ENCODE measurements at regions not wholly inside any gene's neighbourhood (a gene's known extent, or its start where the extent isn't known, plus 50 kb on each side); places are given as distances from the start of the nearest gene placed in this dataset.

- H3K27ac ChIP-seq = no peak overlapping the region
- no peak for TF ChIP-seq POLR2AphosphoS5 (IDR thresholded peaks at IDR 0.05)
- TF ChIP-seq CTCF (IDR thresholded peaks at IDR 0.05) = no peak
- TF ChIP-seq POLR2A (IDR thresholded peaks at IDR 0.05) = no peak
- no peak for TF ChIP-seq EP300 (IDR thresholded peaks at IDR 0.05; ENCODE audit: low read depth)
- intact Hi-C loops (cut with DNase I; ENCODE audit: low total_unique reads) = no loop called here
- H3K27me3 ChIP-seq = no peaks in the 10 kb centered on the region
- H3K4me1 ChIP-seq = no peaks in the 10 kb centered on the region
- in situ Hi-C loops (cut with MboI; ENCODE audit: low pct_ligation_motif_present in 1 of 4, low pct_unique_long_range_greater_than_20kb in 1 of 4, low sequenced_read_pairs in 3 of 4) = no loop called here
- no peaks in the 10 kb centered on the region for H3K9me3 ChIP-seq
- no peak for DNase-seq
- 88 to 89% methylated on average over 2 of the region's 2 CpGs for WGBS, 2 donors (ENCODE audit: low coverage in 1 of 2)
- H3K4me3 ChIP-seq = no peak overlapping the region
- H3K36me3 ChIP-seq = no peaks in the 10 kb centered on the region
Observed at GRCh38 chr5:125421006-125421405, 674.6 kb upstream of the ZNF608 start.

GRCh38 chr5:125422342-125422741, 675.9 kb upstream of the ZNF608 start:
- Histone ChIP-seq H3K36me3 (no peaks in the 10 kb centered on the region), H3K27ac (no peak overlapping the region), H3K27me3 (no peaks in the 10 kb centered on the region), H3K4me3 (no peak overlapping the region), H3K4me1 (no peaks in the 10 kb centered on the region), H3K9me3 (no peaks in the 10 kb centered on the region)
- intact Hi-C loops (cut with DNase I; ENCODE audit: low total_unique reads) (no loop called here), in situ Hi-C loops (cut with MboI; ENCODE audit: low pct_ligation_motif_present in 1 of 4, low pct_unique_long_range_greater_than_20kb in 1 of 4, low sequenced_read_pairs in 3 of 4) (no loop called here)
- no peak for TF ChIP-seq CTCF (IDR thresholded peaks at IDR 0.05)
- 89 to 94% methylated on average over 5 of the region's 5 CpGs for WGBS, 2 donors (ENCODE audit: low coverage in 1 of 2)
- no peak for DNase-seq

- Histone ChIP-seq H3K9me3 (no peaks in the 10 kb centered on the region), H3K4me1 (no peaks in the 10 kb centered on the region), H3K36me3 (no peaks in the 10 kb centered on the region), H3K27me3 (no peaks in the 10 kb centered on the region), H3K27ac (no peak overlapping the region), H3K4me3 (no peak overlapping the region)
- intact Hi-C loops (cut with DNase I; ENCODE audit: low total_unique reads) = no loop called here
- WGBS, 2 donors (ENCODE audit: low coverage in 1 of 2) = 72 to 75% methylated on average over 6 of the region's 6 CpGs
- TF ChIP-seq CTCF (IDR thresholded peaks at IDR 0.05) = no peak
- TF ChIP-seq POLR2AphosphoS5 (IDR thresholded peaks at IDR 0.05) = no peak
- no peak for TF ChIP-seq EP300 (IDR thresholded peaks at IDR 0.05; ENCODE audit: low read depth)
- no peak for TF ChIP-seq POLR2A (IDR thresholded peaks at IDR 0.05)
- DNase-seq = no peak
- in situ Hi-C loops (cut with MboI; ENCODE audit: low pct_ligation_motif_present in 1 of 4, low pct_unique_long_range_greater_than_20kb in 1 of 4, low sequenced_read_pairs in 3 of 4) = no loop called here
Observed at GRCh38 chr5:125424402-125425141, 678.1 kb upstream of the ZNF608 start.

GRCh38 chr5:125429498-125429897, 683.1 kb upstream of the ZNF608 start:
- intact Hi-C loops (cut with DNase I; ENCODE audit: low total_unique reads) (no loop called here), in situ Hi-C loops (cut with MboI; ENCODE audit: low pct_ligation_motif_present in 1 of 4, low pct_unique_long_range_greater_than_20kb in 1 of 4, low sequenced_read_pairs in 3 of 4) (no loop called here)
- Histone ChIP-seq H3K4me1 (no peaks in the 10 kb centered on the region), H3K27me3 (no peaks in the 10 kb centered on the region), H3K4me3 (no peak overlapping the region), H3K36me3 (no peaks in the 10 kb centered on the region), H3K9me3 (no peaks in the 10 kb centered on the region), H3K27ac (no peak overlapping the region)
- TF ChIP-seq EP300 (IDR thresholded peaks at IDR 0.05; ENCODE audit: low read depth) (no peak), CTCF (IDR thresholded peaks at IDR 0.05) (no peak), POLR2AphosphoS5 (IDR thresholded peaks at IDR 0.05) (no peak), POLR2A (IDR thresholded peaks at IDR 0.05) (no peak)
- WGBS, 2 donors (ENCODE audit: low coverage in 1 of 2) = 81 to 86% methylated on average over 1 of the region's 1 CpG
- no peak for DNase-seq
